ENCODE measurements at regions not wholly inside any gene's neighbourhood (a gene's known extent, or its start where the extent isn't known, plus 50 kb on each side); places are given as distances from the start of the nearest gene placed in this dataset.

- no peak for TF ChIP-seq CTCF (IDR thresholded peaks at IDR 0.05; ENCODE audit: low read depth, low read length)
- in situ Hi-C loops (cut with HindIII; ENCODE audit: low sequenced_read_pairs): no loop called here
- no peak overlapping the region for H3K4me3 ChIP-seq (ENCODE audit: low read depth, low read length)
- no peak for DNase-seq (ENCODE audit: low read depth, low spot score)
These were observed 99.2 kb downstream of the PDGFA start for GRCh38 chr7:420142-421093.

- TF ChIP-seq CTCF (IDR thresholded peaks at IDR 0.05; ENCODE audit: low read depth, low read length): no peak
- no peak overlapping the region for H3K4me3 ChIP-seq (ENCODE audit: low read depth, low read length)
- DNase-seq (ENCODE audit: low read depth, low spot score): no peak
- in situ Hi-C loops (cut with HindIII; ENCODE audit: low sequenced_read_pairs): no loop called here
These were observed 98.3 kb downstream of the PDGFA start for GRCh38 chr7:421136-421991.

GRCh38 chr7:422191-422885 lies 97.3 kb downstream of the PDGFA start:
- no peak overlapping the region for H3K4me3 ChIP-seq (ENCODE audit: low read depth, low read length)
- no peak for DNase-seq (ENCODE audit: low read depth, low spot score)
- in situ Hi-C loops (cut with HindIII; ENCODE audit: low sequenced_read_pairs): no loop called here
- no peak for TF ChIP-seq CTCF (IDR thresholded peaks at IDR 0.05; ENCODE audit: low read depth, low read length)

- in situ Hi-C loops (cut with HindIII; ENCODE audit: low sequenced_read_pairs): no loop called here
- H3K4me3 ChIP-seq (ENCODE audit: low read depth, low read length): no peak overlapping the region
- no peak for TF ChIP-seq CTCF (IDR thresholded peaks at IDR 0.05; ENCODE audit: low read depth, low read length)
These were observed 96.8 kb downstream of the PDGFA start for GRCh38 chr7:422886-423225.

GRCh38 chr7:423312-424260 lies 96.1 kb downstream of the PDGFA start:
- no peak for DNase-seq (ENCODE audit: low read depth, low spot score)
- no peak overlapping the region for H3K4me3 ChIP-seq (ENCODE audit: low read depth, low read length)
- in situ Hi-C loops (cut with HindIII; ENCODE audit: low sequenced_read_pairs): no loop called here
- TF ChIP-seq CTCF (IDR thresholded peaks at IDR 0.05; ENCODE audit: low read depth, low read length): no peak

More at GRCh38 chr7:422886-423225, 96.8 kb downstream of the PDGFA start:
- no peak for DNase-seq (ENCODE audit: low read depth, low spot score)

Data from astrocyte of the spinal cord (primary cell).